ENCODE measurements at regions not wholly inside any gene's neighbourhood (a gene's known extent, or its start where the extent isn't known, plus 50 kb on each side); places are given as distances from the start of the nearest gene placed in this dataset.

DNA sequence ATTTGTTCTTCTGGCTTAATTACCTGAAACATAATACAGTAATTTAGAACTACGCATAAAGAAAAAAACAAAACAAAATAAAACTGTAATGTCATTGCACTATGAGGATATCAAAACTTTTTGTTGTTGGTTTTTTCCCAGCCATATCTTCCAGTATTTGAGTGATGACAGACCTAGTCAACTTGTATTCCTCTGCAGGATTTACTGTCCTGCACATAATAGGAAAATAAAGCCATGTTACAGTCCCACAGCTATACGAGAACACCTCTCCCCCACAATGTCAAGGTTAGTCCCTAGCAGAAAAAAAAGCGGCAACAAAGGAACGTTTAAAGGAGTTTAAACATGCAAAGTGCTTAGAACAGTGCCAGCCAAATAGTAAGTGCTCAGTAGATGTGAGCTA, 55.3 kb upstream of the PRDX6 start:
- no peak for TF ChIP-seq CTCF (IDR thresholded peaks at IDR 0.05)
- TF ChIP-seq, protein P1, sequence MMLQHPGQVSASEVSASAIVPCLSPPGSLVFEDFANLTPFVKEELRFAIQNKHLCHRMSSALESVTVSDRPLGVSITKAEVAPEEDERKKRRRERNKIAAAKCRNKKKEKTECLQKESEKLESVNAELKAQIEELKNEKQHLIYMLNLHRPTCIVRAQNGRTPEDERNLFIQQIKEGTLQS (CRISPR knock-in tag; conservative IDR thresholded peaks at IDR 0.05) = no peak
- TF ChIP-seq FOXP4 (CRISPR knock-in tag; IDR thresholded peaks at IDR 0.05) = no peak
- no peak for TF ChIP-seq MLX (CRISPR knock-in tag; IDR thresholded peaks at IDR 0.05)
- no peak for TF ChIP-seq SMAD3 (CRISPR knock-in tag; IDR thresholded peaks at IDR 0.05; ENCODE audit: borderline replicate concordance)
- TF ChIP-seq TCF7 (CRISPR knock-in tag; IDR thresholded peaks at IDR 0.05; ENCODE audit: low read depth) = no peak
- no peak for TF ChIP-seq NFYB (CRISPR knock-in tag; conservative IDR thresholded peaks at IDR 0.05; ENCODE audit: low read depth)
- no peak for TF ChIP-seq ESRRA (CRISPR knock-in tag; IDR thresholded peaks at IDR 0.05; ENCODE audit: borderline replicate concordance)
- TF ChIP-seq ZNF281 (CRISPR knock-in tag; IDR thresholded peaks at IDR 0.05) = no peak
- TF ChIP-seq ATF6 (CRISPR knock-in tag; IDR thresholded peaks at IDR 0.05) = no peak
- no peak for TF ChIP-seq SMAD4 (CRISPR knock-in tag; IDR thresholded peaks at IDR 0.05)

Measured in WTC11 (cell line).